ENCODE measurements at regions not wholly inside any gene's neighbourhood (a gene's known extent, or its start where the extent isn't known, plus 50 kb on each side); places are given as distances from the start of the nearest gene placed in this dataset.

GRCh38 chr10:20726381-20726780 is 170.7 kb downstream of the NEBL start:
- in situ Hi-C loops (cut with HindIII; ENCODE audit: low sequenced_read_pairs), result no loop called here
- no peak for DNase-seq (ENCODE audit: low read depth)
- TF ChIP-seq, protein P1, sequence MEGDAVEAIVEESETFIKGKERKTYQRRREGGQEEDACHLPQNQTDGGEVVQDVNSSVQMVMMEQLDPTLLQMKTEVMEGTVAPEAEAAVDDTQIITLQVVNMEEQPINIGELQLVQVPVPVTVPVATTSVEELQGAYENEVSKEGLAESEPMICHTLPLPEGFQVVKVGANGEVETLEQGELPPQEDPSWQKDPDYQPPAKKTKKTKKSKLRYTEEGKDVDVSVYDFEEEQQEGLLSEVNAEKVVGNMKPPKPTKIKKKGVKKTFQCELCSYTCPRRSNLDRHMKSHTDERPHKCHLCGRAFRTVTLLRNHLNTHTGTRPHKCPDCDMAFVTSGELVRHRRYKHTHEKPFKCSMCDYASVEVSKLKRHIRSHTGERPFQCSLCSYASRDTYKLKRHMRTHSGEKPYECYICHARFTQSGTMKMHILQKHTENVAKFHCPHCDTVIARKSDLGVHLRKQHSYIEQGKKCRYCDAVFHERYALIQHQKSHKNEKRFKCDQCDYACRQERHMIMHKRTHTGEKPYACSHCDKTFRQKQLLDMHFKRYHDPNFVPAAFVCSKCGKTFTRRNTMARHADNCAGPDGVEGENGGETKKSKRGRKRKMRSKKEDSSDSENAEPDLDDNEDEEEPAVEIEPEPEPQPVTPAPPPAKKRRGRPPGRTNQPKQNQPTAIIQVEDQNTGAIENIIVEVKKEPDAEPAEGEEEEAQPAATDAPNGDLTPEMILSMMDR (IDR thresholded peaks at IDR 0.05; ENCODE audit: low read depth, low read length, missing control alignments), result no peak
- no peak overlapping the region for H3K4me3 ChIP-seq (ENCODE audit: low read depth, low read length)

DNA sequence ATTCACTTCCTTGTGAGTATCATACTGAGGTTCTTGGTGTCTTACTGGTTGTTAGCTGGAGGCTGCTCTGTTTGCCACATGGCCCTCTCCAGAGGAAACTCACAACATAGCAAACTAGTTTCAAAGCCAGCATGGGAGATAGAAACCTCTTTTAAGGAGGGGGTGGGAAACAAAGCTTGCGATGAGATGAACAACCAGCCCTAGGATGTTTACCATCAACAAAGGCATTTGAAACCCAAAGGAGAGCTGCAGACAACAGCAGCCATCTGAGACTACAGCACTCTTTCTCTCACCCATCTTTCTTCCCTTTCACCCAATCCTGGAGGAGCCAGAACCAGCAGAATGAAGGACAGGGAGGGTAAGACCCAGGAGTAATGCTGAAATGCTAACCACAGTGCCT is 182.1 kb downstream of the NEBL start:
- H3K4me3 ChIP-seq (ENCODE audit: low read depth, low read length), result no peak overlapping the region
- in situ Hi-C loops (cut with HindIII; ENCODE audit: low sequenced_read_pairs), result no loop called here
- TF ChIP-seq, protein P1 (IDR thresholded peaks at IDR 0.05; ENCODE audit: low read depth, low read length, missing control alignments), result no peak
- DNase-seq (ENCODE audit: low read depth), result no peak

- no peak for DNase-seq (ENCODE audit: low read depth)
- in situ Hi-C loops (cut with HindIII; ENCODE audit: low sequenced_read_pairs), result no loop called here
- TF ChIP-seq, protein P1 (IDR thresholded peaks at IDR 0.05; ENCODE audit: low read depth, low read length, missing control alignments), result no peak
- no peak overlapping the region for H3K4me3 ChIP-seq (ENCODE audit: low read depth, low read length)
These were observed 182.6 kb downstream of the NEBL start for GRCh38 chr10:20714518-20714917.

GRCh38 chr10:20713420-20713819 is 183.7 kb downstream of the NEBL start:
- no peak overlapping the region for H3K4me3 ChIP-seq (ENCODE audit: low read depth, low read length)
- TF ChIP-seq, protein P1 (IDR thresholded peaks at IDR 0.05; ENCODE audit: low read depth, low read length, missing control alignments), result no peak
- in situ Hi-C loops (cut with HindIII; ENCODE audit: low sequenced_read_pairs), result no loop called here
- no peak for DNase-seq (ENCODE audit: low read depth)

GRCh38 chr10:20712774-20713173 is 184.3 kb downstream of the NEBL start:
- in situ Hi-C loops (cut with HindIII; ENCODE audit: low sequenced_read_pairs), result no loop called here
- no peak overlapping the region for H3K4me3 ChIP-seq (ENCODE audit: low read depth, low read length)
- no peak for DNase-seq (ENCODE audit: low read depth)
- TF ChIP-seq, protein P1 (IDR thresholded peaks at IDR 0.05; ENCODE audit: low read depth, low read length, missing control alignments), result no peak

- in situ Hi-C loops (cut with HindIII; ENCODE audit: low sequenced_read_pairs), result no loop called here
- TF ChIP-seq, protein P1 (IDR thresholded peaks at IDR 0.05; ENCODE audit: low read depth, low read length, missing control alignments), result no peak
- H3K4me3 ChIP-seq (ENCODE audit: low read depth, low read length), result no peak overlapping the region
- DNase-seq (ENCODE audit: low read depth), result no peak
These were observed 187.4 kb downstream of the NEBL start for GRCh38 chr10:20709708-20710107.

- in situ Hi-C loops (cut with HindIII; ENCODE audit: low sequenced_read_pairs), result no loop called here
- TF ChIP-seq, protein P1 (IDR thresholded peaks at IDR 0.05; ENCODE audit: low read depth, low read length, missing control alignments), result no peak
- H3K4me3 ChIP-seq (ENCODE audit: low read depth, low read length), result no peak overlapping the region
- DNase-seq (ENCODE audit: low read depth), result no peak
These were observed 188.8 kb downstream of the NEBL start for GRCh38 chr10:20708305-20708704.
